Activated naive CD8-positive, alpha-beta T cell treated with anti-CD3 and anti-CD28 coated beads, Interleukin-2, amount 50 U/mL, for 16 hours (primary cell): ENCODE measurements at regions not wholly inside any gene's neighbourhood (a gene's known extent, or its start where the extent isn't known, plus 50 kb on each side); places are given as distances from the start of the nearest gene placed in this dataset.
"Not testable (repeated sequence)": the region's sequence is repeated elsewhere in the genome, so short reads cannot be mapped to it uniquely, and the experiment has no call there.

Source experiments
- DNase-seq: peaks from one replicate; pipeline ENCODE4 v3.0.0-alpha.2; 2020; ENCODE audit warnings: low read depth, low spot score

- DNase-seq = no peak
These were observed 400.3 kb downstream of the RPS24 start for GRCh38 chr10:78433766-78434535.

GRCh38 chr10:78434886-78435285 is 401.2 kb downstream of the RPS24 start:
- DNase-seq = no peak

GRCh38 chr10:78435484-78436221 is 402.0 kb downstream of the RPS24 start:
- no peak for DNase-seq

- no peak for DNase-seq
These were observed 402.5 kb downstream of the RPS24 start for GRCh38 chr10:78436222-78436573.

GRCh38 chr10:78436706-78437406 is 403.2 kb downstream of the RPS24 start:
- no peak for DNase-seq

- no peak for DNase-seq
These were observed 403.7 kb downstream of the RPS24 start for GRCh38 chr10:78437407-78437768.

- DNase-seq = no peak
These were observed 404.6 kb downstream of the RPS24 start for GRCh38 chr10:78437998-78438906.

GRCh38 chr10:78438907-78439809 is 405.5 kb downstream of the RPS24 start:
- DNase-seq = no peak

- no peak for DNase-seq
These were observed 407.3 kb downstream of the RPS24 start for GRCh38 chr10:78441010-78441409.

GRCh38 chr10:78441694-78442093 is 408.0 kb downstream of the RPS24 start:
- DNase-seq = no peak

- DNase-seq = no peak
These were observed 409.3 kb downstream of the RPS24 start for GRCh38 chr10:78442836-78443550.

- DNase-seq = no peak
These were observed 410.4 kb downstream of the RPS24 start for GRCh38 chr10:78443900-78444571.

- DNase-seq = not testable (repeated sequence)
These were observed 411.1 kb downstream of the RPS24 start for GRCh38 chr10:78444741-78445140.

GRCh38 chr10:78445308-78445707 is 411.6 kb downstream of the RPS24 start:
- no peak for DNase-seq

GRCh38 chr10:78448470-78448869 is 414.8 kb downstream of the RPS24 start:
- DNase-seq = no peak

GRCh38 chr10:78448994-78449418 is 415.3 kb downstream of the RPS24 start:
- no peak for DNase-seq

GRCh38 chr10:78449554-78449953 is 415.9 kb downstream of the RPS24 start:
- no peak for DNase-seq

GRCh38 chr10:78450239-78450638 is 416.6 kb downstream of the RPS24 start:
- no peak for DNase-seq

- DNase-seq = no peak
These were observed 417.3 kb downstream of the RPS24 start for GRCh38 chr10:78450807-78451485.
